PC-3 (cell line): ENCODE measurements at regions not wholly inside any gene's neighbourhood (a gene's known extent, or its start where the extent isn't known, plus 50 kb on each side); places are given as distances from the start of the nearest gene placed in this dataset.

Source experiments
- ATAC-seq: fragments of 200-7000 bp; cut with Tn5 transposase; 2 replicates; pipeline ENCODE4 v1.9.1; 2020; ENCODE audit warnings: mild to moderate bottlenecking, moderate library complexity
- BruUV-seq: library from RNA; stranded (reverse); fragments of 400-500 nt; replicated peaks from 2 replicates; lab custom pipeline; 2021; lab: Mats Ljungman, UMichigan
- CTCF ChIA-PET: fragments of 300-600 bp; sonication (Branson Sonifier 250); formaldehyde crosslinking; loops from one replicate; lab custom pipeline; 2022; ENCODE audit warnings: antibody characterized with exemption; lab: Charles Lee
- POLR2A ChIA-PET: fragments of 300-600 bp; sonication (Branson Sonifier 250); formaldehyde crosslinking; loops from one replicate; lab custom pipeline; 2022; ENCODE audit warnings: antibody characterized with exemption; ENCODE audit not compliant: unreplicated experiment; lab: Charles Lee
- DNase-seq: peaks from one replicate; pipeline ENCODE4 v3.0.0-alpha.2; 2015
- H2AFZ ChIP-seq: fragments of 300-600 bp; sonication (generic); 2 replicates; pipeline ENCODE4 v1.6.0; 2016; ENCODE audit warnings: antibody characterized with exemption, low read length
- H3F3A ChIP-seq: fragments of 300-600 bp; sonication (generic); one replicate; pipeline ENCODE4 v1.6.0; 2017; ENCODE audit warnings: antibody characterized with exemption, low read length, control low read depth, mild to moderate bottlenecking; ENCODE audit not compliant: unreplicated experiment
- H3K27ac ChIP-seq: fragments of 300-600 bp; sonication (generic); 2 replicates; pipeline ENCODE4 v1.5.1; 2016; ENCODE audit warnings: mild to moderate bottlenecking, low read length
- H3K27me3 ChIP-seq: fragments of 300-600 bp; sonication (generic); 2 replicates; pipeline ENCODE4 v1.6.1; 2016; ENCODE audit warnings: low read length, mixed read lengths
- H3K36me3 ChIP-seq: fragments of 300-600 bp; sonication (generic); 2 replicates; pipeline ENCODE4 v1.6.1; 2016; ENCODE audit warnings: low read depth, mixed run types, low read length, mixed read lengths
- H3K4me1 ChIP-seq: fragments of 300-600 bp; sonication (generic); 2 replicates; pipeline ENCODE4 v1.5.1; 2016; ENCODE audit warnings: low read length; ENCODE audit not compliant: insufficient read depth
- H3K4me2 ChIP-seq: fragments of 300-600 bp; sonication (generic); 2 replicates; pipeline ENCODE4 v1.6.0; 2016; ENCODE audit warnings: low read length
- H3K4me3 ChIP-seq: fragments of 300-600 bp; sonication (generic); 2 replicates; pipeline ENCODE4 v1.5.1; 2016; ENCODE audit warnings: mild to moderate bottlenecking, low read length, mixed read lengths
- H3K79me2 ChIP-seq: fragments of 300-600 bp; sonication (generic); 2 replicates; pipeline ENCODE4 v1.6.1; 2017; ENCODE audit warnings: low read length, mixed read lengths
- H3K9ac ChIP-seq: fragments of 300-600 bp; sonication (generic); 2 replicates; pipeline ENCODE4 v1.6.0; 2016; ENCODE audit warnings: mild to moderate bottlenecking, low read length
- H3K9me2 ChIP-seq: fragments of 300-600 bp; sonication (generic); replicated peaks from 2 replicates; pipeline ENCODE4 v1.6.1; 2016; ENCODE audit warnings: mixed run types, low read length, mixed read lengths
- H3K9me3 ChIP-seq: fragments of 300-600 bp; sonication (generic); 2 replicates; pipeline ENCODE4 v1.6.1; 2016; ENCODE audit warnings: low read length, mixed read lengths
- H4K20me1 ChIP-seq: fragments of 300-600 bp; sonication (generic); 2 replicates; pipeline ENCODE4 v1.6.1; 2016; ENCODE audit warnings: low read length, mixed read lengths
- EZH2 ChIP-seq: fragments of 300-600 bp; sonication (generic); IDR thresholded peaks from one replicate; pipeline ENCODE4 v1.6.1; 2017; ENCODE audit warnings: antibody characterized with exemption, mild to moderate bottlenecking, low read length; ENCODE audit not compliant: unreplicated experiment
- EZH2phosphoT487 ChIP-seq: fragments of 300-600 bp; sonication (generic); IDR thresholded peaks from 2 replicates; pipeline ENCODE4 v1.6.1; 2018; ENCODE audit warnings: mild to moderate bottlenecking, antibody characterized with exemption, low read length, borderline replicate concordance
- intact Hi-C: fragments of 100-400 bp; cut with micrococcal nuclease; formaldehyde crosslinking; loops from 2 replicates; pipeline ENCODE4 v1.9.0; 2023
- TF ChIP-seq, protein P1 (sequence below): fragments of 300-600 bp; sonication (generic); conservative IDR thresholded peaks from 2 replicates; pipeline ENCODE4 v1.5.1; 2017; ENCODE audit warnings: antibody characterized with exemption, low read depth, mild to moderate bottlenecking, low read length

DNA sequence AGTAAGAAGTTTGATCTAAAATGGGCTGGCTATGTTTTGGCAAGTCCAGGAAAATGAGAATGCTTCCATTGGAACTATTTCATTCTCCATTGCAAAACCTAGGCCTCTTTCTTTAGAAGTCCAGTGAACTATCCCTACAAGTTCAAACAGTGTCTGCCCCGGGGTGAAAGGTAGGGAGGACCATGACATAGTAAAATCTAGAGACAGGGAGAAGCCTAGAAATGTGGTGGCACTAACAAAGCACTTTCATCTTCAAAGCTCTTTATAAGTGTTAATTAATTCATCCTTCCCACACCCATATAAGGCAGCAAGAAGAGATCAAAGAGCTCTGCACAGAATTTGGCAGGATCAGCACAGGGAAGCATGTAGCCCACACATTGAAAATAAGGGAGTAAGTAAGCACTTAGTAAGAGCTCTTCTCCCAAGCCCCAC, 214.5 kb downstream of the IRS1 start:
- Histone ChIP-seq H3K36me3 (no peaks in the 10 kb centered on the region), H2AFZ (no peak overlapping the region), H3K4me2 (no peak overlapping the region), H3K4me3 (no peak overlapping the region), H3K4me1 (peaks cover 16% of the 10 kb centered on the region), H3K9me3 (no peaks in the 10 kb centered on the region), H4K20me1 (no peaks in the 10 kb centered on the region), H3K79me2 (no peaks in the 10 kb centered on the region), H3K9ac (no peak overlapping the region), H3K27ac (no peak overlapping the region), H3F3A (no peaks in the 10 kb centered on the region), H3K9me2 (no peaks in the 10 kb centered on the region), H3K27me3 (no peaks in the 10 kb centered on the region)
- ChIA-PET POLR2A (no interaction called here), CTCF (no interaction called here)
- BruUV-seq: no TSS peak
- DNase-seq (no peak), ATAC-seq (no peak)
- TF ChIP-seq, protein P1, sequence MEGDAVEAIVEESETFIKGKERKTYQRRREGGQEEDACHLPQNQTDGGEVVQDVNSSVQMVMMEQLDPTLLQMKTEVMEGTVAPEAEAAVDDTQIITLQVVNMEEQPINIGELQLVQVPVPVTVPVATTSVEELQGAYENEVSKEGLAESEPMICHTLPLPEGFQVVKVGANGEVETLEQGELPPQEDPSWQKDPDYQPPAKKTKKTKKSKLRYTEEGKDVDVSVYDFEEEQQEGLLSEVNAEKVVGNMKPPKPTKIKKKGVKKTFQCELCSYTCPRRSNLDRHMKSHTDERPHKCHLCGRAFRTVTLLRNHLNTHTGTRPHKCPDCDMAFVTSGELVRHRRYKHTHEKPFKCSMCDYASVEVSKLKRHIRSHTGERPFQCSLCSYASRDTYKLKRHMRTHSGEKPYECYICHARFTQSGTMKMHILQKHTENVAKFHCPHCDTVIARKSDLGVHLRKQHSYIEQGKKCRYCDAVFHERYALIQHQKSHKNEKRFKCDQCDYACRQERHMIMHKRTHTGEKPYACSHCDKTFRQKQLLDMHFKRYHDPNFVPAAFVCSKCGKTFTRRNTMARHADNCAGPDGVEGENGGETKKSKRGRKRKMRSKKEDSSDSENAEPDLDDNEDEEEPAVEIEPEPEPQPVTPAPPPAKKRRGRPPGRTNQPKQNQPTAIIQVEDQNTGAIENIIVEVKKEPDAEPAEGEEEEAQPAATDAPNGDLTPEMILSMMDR: no peak
- TF ChIP-seq EZH2 (no peak), EZH2phosphoT487 (no peak)
- intact Hi-C loops: loop anchor here (10.0 kb wide), 1 partner anchor 160 kb away; no protein-coding TSS in a partner anchor

- Histone ChIP-seq H3K36me3 (no peaks in the 10 kb centered on the region), H3F3A (no peaks in the 10 kb centered on the region), H3K9me2 (no peaks in the 10 kb centered on the region), H3K4me1 (peaks cover 16% of the 10 kb centered on the region), H3K27ac (no peak overlapping the region), H3K9me3 (no peaks in the 10 kb centered on the region), H3K27me3 (no peaks in the 10 kb centered on the region), H3K9ac (no peak overlapping the region), H3K79me2 (no peaks in the 10 kb centered on the region), H2AFZ (no peak overlapping the region), H3K4me3 (no peak overlapping the region), H3K4me2 (0 out of 2 replicates have a peak overlapping the region, but pooled peaks have one; percentile 30), H4K20me1 (no peaks in the 10 kb centered on the region)
- intact Hi-C loops: loop anchor here (5.0 to 10.0 kb wide), 2 partner anchors 160 to 467 kb away; no protein-coding TSS in a partner anchor
- CTCF ChIA-PET: interaction anchor here (0.6 kb wide), 1 partner anchor 100 kb away, joined by 5 read pairs; no protein-coding TSS in a partner anchor
- BruUV-seq: no TSS peak
- DNase-seq (no peak), ATAC-seq (no peak)
- TF ChIP-seq EZH2phosphoT487 (no peak), EZH2 (no peak)
- POLR2A ChIA-PET: no interaction called here
Measured at GRCh38 chr2:226584518-226585055, 215.0 kb downstream of the IRS1 start.

DNA sequence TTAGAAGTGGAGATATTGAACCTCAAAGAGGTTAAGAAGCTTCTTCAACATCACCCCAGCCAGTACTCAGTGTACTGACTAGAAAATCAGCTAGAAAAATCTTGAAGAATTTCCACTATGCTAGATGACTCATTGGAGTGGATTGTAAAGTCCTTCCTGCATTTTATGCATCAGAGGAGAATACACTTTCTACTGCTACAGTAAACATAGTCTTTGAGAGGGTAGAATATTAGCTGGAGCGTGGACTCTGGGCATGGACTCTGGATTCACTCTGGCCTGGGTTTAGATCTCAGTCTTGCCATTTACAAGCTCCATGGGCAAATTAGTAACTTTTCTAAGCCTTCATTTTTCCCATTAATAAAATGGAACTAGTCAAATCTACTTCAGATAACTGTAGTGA, 215.9 kb downstream of the IRS1 start:
- H3K4me1 ChIP-seq: peaks cover 23% of the 10 kb centered on the region
- intact Hi-C loops: loop anchor here (5.0 to 10.0 kb wide), 2 partner anchors 159 to 466 kb away; no protein-coding TSS in a partner anchor
- no peaks in the 10 kb centered on the region for H3K9me2 ChIP-seq
- no peaks in the 10 kb centered on the region for H3F3A ChIP-seq
- CTCF ChIA-PET: interaction anchor here (0.6 kb wide), 1 partner anchor 100 kb away, joined by 5 read pairs; no protein-coding TSS in a partner anchor
- no peaks in the 10 kb centered on the region for H3K79me2 ChIP-seq
- DNase-seq (peak; percentile 94), ATAC-seq (peak; percentile 98)
- H3K9ac ChIP-seq: no peak overlapping the region
- no peaks in the 10 kb centered on the region for H3K27me3 ChIP-seq
- POLR2A ChIA-PET: interaction anchor here (0.6 kb wide), 1 partner anchor 1700 kb away, joined by 3 read pairs; no protein-coding TSS in a partner anchor
- no peaks in the 10 kb centered on the region for H4K20me1 ChIP-seq
- no peak overlapping the region for H3K4me3 ChIP-seq
- BruUV-seq: no TSS peak
- H3K4me2 ChIP-seq: peak overlapping the region; percentile 30
- peak overlapping the region; percentile 33; the same call in 1 of the 2 replicates for H3K27ac ChIP-seq
- no peaks in the 10 kb centered on the region for H3K36me3 ChIP-seq
- H3K9me3 ChIP-seq: 0 out of 2 replicates have a peak, but pooled peaks cover 4% of the 10 kb centered on the region
- TF ChIP-seq, protein P1: no peak
- no peak for TF ChIP-seq EZH2
- no peak for TF ChIP-seq EZH2phosphoT487
- no peak overlapping the region for H2AFZ ChIP-seq
